T47D (cell line): ENCODE measurements at regions not wholly inside any gene's neighbourhood (a gene's known extent, or its start where the extent isn't known, plus 50 kb on each side); places are given as distances from the start of the nearest gene placed in this dataset.

ENCODE experiments used
- DNase-seq, 2 experiments: peaks; one replicate each; pipeline versions ENCODE4 v3.0.0 to v3.0.0-alpha.2; 2011 to 2012; ENCODE audit warnings: low read depth in 1 of 2, low spot score in 1 of 2
- JUND ChIP-seq: IDR thresholded peaks from 2 replicates; pipeline ENCODE4 v1.6.1; 2012; ENCODE audit warnings: low read depth
- in situ Hi-C: cut with HindIII; loops from 2 replicates; pipeline ENCODE4 v1.10.0; 2016; ENCODE audit warnings: low sequenced_read_pairs, low pct_unique_long_range_greater_than_20kb

DNA sequence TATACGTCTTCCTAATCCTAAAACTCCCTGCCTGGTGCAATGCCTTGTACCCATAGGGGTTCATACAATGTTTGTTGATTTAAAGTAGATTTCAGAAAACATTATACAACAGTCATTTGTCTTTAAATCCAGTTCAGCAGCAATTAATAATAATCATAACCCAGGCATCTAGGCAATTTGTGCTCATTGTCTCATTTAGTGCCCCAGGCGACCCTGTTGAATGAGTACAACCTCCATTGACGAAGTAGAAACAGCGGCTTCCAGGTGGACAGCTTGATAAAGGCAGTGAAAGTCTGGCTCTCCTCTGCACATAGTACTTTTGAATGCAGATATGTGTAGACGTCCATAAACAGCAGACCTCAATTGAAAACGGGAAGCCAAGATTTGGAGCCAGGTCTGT lies 82.9 kb upstream of the CPM start:
- no peak for DNase-seq
- in situ Hi-C loops, result no loop called here
- TF ChIP-seq JUND, result no peak

- TF ChIP-seq JUND, result no peak
- DNase-seq, result no peak
- in situ Hi-C loops, result no loop called here
Observed at GRCh38 chr12:69019082-69019481, 86.1 kb upstream of the CPM start.

DNA sequence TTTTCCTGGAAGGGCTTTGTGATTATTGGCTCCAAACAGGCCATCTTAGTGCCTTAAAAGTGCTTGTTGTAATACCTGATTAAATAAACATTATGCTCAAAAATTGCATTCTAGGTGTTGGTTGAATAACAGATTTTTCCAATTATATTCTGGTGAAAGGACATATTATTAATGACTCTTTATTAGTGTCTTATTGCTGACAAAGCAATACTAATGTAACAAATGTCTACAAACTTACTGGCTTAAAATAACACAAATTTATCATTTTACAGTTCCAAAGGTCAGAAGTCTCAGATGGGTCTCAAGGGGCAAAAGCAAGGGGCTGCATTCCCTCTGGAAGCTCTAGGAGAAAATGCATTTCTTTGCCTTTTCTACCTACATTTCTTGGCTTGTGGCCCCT lies 86.9 kb upstream of the CPM start:
- in situ Hi-C loops, result no loop called here
- no peak for TF ChIP-seq JUND
- no peak for DNase-seq

- DNase-seq, result no peak
- in situ Hi-C loops, result no loop called here
- no peak for TF ChIP-seq JUND
Observed at GRCh38 chr12:69022674-69023073, 89.7 kb upstream of the CPM start.

DNA sequence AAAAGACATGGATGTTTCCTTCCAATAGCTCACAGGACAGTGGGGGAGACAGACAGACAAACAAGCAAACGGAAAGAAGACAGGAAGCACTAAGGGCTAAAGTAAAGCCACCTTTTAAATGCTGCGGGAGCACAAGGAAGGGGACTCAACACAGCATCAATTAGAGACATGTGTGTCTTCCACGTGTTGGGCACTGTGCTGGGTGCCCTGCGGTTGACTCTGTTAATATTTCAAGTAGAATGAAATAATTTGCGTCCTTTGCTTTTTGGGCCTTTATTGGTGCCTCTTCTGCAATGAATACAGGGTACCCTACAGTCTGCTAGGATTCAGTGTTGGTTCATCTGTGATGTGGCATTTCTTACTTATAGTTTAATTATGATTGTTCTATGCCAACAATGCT lies 90.9 kb upstream of the CPM start:
- in situ Hi-C loops, result no loop called here
- no peak for DNase-seq
- no peak for TF ChIP-seq JUND

DNA sequence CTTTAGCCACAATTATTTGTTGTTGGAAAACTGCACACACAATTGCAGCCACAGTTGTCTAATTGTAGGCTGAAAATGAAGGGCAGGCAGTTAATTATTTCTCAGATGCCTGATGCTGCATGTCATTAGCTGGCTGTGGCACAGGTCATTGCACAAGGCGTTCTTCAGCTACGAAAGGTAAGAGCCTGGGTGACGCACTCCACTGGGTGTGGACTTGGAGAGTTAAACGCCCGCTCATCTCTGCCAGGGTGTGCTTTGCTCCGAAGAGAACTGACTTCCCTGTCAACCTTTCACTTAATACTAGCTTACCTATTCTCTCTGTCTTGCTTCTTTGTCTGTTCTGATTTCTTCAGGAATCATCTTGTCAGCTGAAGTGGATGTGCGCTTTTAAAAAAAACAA lies 91.4 kb upstream of the CPM start:
- in situ Hi-C loops, result no loop called here
- no peak for TF ChIP-seq JUND
- no peak for DNase-seq

DNA sequence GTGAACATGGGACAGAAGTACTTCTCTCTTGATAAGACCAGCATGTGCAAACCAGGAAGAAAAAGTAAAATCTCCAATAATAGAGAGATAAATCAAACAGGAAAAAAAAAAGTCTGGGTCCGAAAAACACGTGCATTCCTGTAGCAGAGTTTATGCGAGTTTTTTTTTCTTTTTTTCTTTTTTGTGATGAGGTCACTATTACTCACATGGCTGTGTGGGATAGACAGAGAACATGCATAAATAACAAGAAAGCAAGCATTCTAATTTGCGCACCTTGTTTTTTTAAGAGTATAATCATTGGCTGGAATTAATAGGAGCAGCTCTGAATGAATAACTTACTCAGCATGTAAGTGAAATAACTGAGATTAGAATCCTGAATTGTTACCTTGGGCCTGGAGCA lies 91.9 kb upstream of the CPM start:
- no peak for TF ChIP-seq JUND
- in situ Hi-C loops, result no loop called here
- no peak for DNase-seq

- no peak for TF ChIP-seq JUND
- in situ Hi-C loops, result no loop called here
- no peak for DNase-seq
Observed at GRCh38 chr12:69026336-69026735, 93.4 kb upstream of the CPM start.

GRCh38 chr12:69027411-69027881 lies 94.5 kb upstream of the CPM start:
- no peak for TF ChIP-seq JUND
- in situ Hi-C loops, result no loop called here
- no peak for DNase-seq

GRCh38 chr12:69028941-69029729 lies 96.2 kb upstream of the CPM start:
- DNase-seq, result no peak
- in situ Hi-C loops, result no loop called here
- no peak for TF ChIP-seq JUND

GRCh38 chr12:69030321-69030720 lies 97.3 kb upstream of the CPM start:
- TF ChIP-seq JUND, result no peak
- DNase-seq, result no peak
- in situ Hi-C loops, result no loop called here

DNA sequence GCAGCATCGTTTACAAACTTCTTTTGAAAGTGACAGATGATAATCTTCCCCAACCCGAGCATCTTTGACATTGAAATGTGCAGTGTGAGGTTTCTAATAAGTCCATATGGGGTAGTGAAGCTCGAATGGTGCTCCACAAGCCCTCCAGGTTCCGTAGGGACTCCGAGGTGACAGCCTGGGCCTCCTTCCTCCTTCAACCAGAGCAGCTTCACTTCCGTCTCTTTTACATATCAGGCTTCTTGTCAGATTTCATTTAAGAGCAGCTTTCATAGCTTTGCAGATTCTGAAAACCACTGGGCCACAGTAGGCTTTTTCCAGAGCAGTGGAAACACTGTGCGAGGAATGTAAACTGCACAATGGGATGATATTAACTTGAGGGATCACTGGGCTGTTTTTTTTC lies 103.6 kb upstream of the CPM start:
- DNase-seq, result no peak
- TF ChIP-seq JUND, result no peak
- in situ Hi-C loops, result no loop called here

DNA sequence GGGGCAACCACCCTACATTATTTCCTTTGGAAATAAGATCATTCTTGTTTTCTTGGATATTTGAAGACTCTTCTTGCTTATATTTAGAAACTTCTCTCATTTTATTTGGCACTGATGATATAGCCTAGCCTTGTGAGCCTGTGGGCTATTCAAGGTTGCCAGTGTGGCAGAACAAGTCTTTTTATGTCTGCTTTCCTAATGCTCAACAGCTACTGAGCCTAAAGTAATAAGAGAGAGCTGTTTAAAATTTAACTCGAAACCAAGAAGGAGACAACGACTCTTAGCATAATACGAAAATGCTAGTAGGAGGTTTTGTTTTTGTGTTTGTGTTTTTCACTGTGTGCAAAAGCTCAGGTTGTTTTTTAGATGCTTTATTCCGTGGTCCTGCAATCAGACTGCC lies 104.0 kb upstream of the CPM start:
- in situ Hi-C loops, result no loop called here
- no peak for TF ChIP-seq JUND

GRCh38 chr12:69039911-69040310 lies 106.9 kb upstream of the CPM start:
- no peak for DNase-seq
- in situ Hi-C loops, result no loop called here
- no peak for TF ChIP-seq JUND

More for the DNA sequence above, 104.0 kb upstream of the CPM start:
- no peak for DNase-seq
